ENCODE measurements at regions not wholly inside any gene's neighbourhood (a gene's known extent, or its start where the extent isn't known, plus 50 kb on each side); places are given as distances from the start of the nearest gene placed in this dataset.

- no peak for TF ChIP-seq CTCF (IDR thresholded peaks at IDR 0.05)
- TF ChIP-seq POLR2AphosphoS5 (IDR thresholded peaks at IDR 0.05; ENCODE audit: low read depth, low read length), result no peak
- no peak for TF ChIP-seq TCF7L2 (IDR thresholded peaks at IDR 0.05; ENCODE audit: low read depth, low read length)
These were observed 170.6 kb downstream of the KCTD12 start for GRCh38 chr13:76715621-76716020.

All from Panc1 (cell line).